ENCODE measurements at regions not wholly inside any gene's neighbourhood (a gene's known extent, or its start where the extent isn't known, plus 50 kb on each side); places are given as distances from the start of the nearest gene placed in this dataset.
"Not testable (repeated sequence)": the region's sequence is repeated elsewhere in the genome, so short reads cannot be mapped to it uniquely, and the experiment has no call there.

GRCh38 chr17:34038786-34039185 is 216.3 kb upstream of the CCL2 start:
- DNase-seq (ENCODE audit: low read depth in 4 of 4, low spot score in 2 of 4), result not testable (repeated sequence)

- not testable (repeated sequence) for DNase-seq (ENCODE audit: low read depth in 4 of 4, low spot score in 2 of 4)
Observed at GRCh38 chr17:34039213-34039612, 215.9 kb upstream of the CCL2 start.

GRCh38 chr17:34039759-34040555 is 215.1 kb upstream of the CCL2 start:
- not testable (repeated sequence) for DNase-seq (ENCODE audit: low read depth in 4 of 4, low spot score in 2 of 4)

- DNase-seq (ENCODE audit: low read depth in 4 of 4, low spot score in 2 of 4), result no peak
Observed at GRCh38 chr17:34045990-34046389, 209.1 kb upstream of the CCL2 start.

GRCh38 chr17:34051046-34051445 is 204.0 kb upstream of the CCL2 start:
- DNase-seq (ENCODE audit: low read depth in 4 of 4, low spot score in 2 of 4), result no peak

- no peak for DNase-seq (ENCODE audit: low read depth in 4 of 4, low spot score in 2 of 4)
Observed at GRCh38 chr17:34054495-34054894, 200.6 kb upstream of the CCL2 start.

GRCh38 chr17:34055606-34056005 is 199.5 kb upstream of the CCL2 start:
- DNase-seq (ENCODE audit: low read depth in 4 of 4, low spot score in 2 of 4), result no peak

GRCh38 chr17:34059423-34060220 is 195.5 kb upstream of the CCL2 start:
- DNase-seq (ENCODE audit: low read depth in 4 of 4, low spot score in 2 of 4), result no peak

GRCh38 chr17:34066528-34066927 is 188.6 kb upstream of the CCL2 start:
- DNase-seq (ENCODE audit: low read depth in 4 of 4, low spot score in 2 of 4), result no peak

- DNase-seq (ENCODE audit: low read depth in 4 of 4, low spot score in 2 of 4), result no peak
Observed at GRCh38 chr17:34067011-34067410, 188.1 kb upstream of the CCL2 start.

- DNase-seq (ENCODE audit: low read depth in 4 of 4, low spot score in 2 of 4), result no peak
Observed at GRCh38 chr17:34068571-34068970, 186.5 kb upstream of the CCL2 start.

- no peak for DNase-seq (ENCODE audit: low read depth in 4 of 4, low spot score in 2 of 4)
Observed at GRCh38 chr17:34070712-34071111, 184.4 kb upstream of the CCL2 start.

GRCh38 chr17:34071886-34072420 is 183.1 kb upstream of the CCL2 start:
- no peak for DNase-seq (ENCODE audit: low read depth in 4 of 4, low spot score in 2 of 4)

- no peak for DNase-seq (ENCODE audit: low read depth in 4 of 4, low spot score in 2 of 4)
Observed at GRCh38 chr17:34075076-34075475, 180.0 kb upstream of the CCL2 start.

GRCh38 chr17:34076743-34077631 is 178.1 kb upstream of the CCL2 start:
- DNase-seq (ENCODE audit: low read depth in 4 of 4, low spot score in 2 of 4), result no peak

GRCh38 chr17:34081269-34081668 is 173.8 kb upstream of the CCL2 start:
- DNase-seq (ENCODE audit: low read depth in 4 of 4, low spot score in 2 of 4), result no peak

GRCh38 chr17:34082404-34082803 is 172.7 kb upstream of the CCL2 start:
- no peak for DNase-seq (ENCODE audit: low read depth in 4 of 4, low spot score in 2 of 4)

GRCh38 chr17:34089042-34089441 is 166.0 kb upstream of the CCL2 start:
- DNase-seq (ENCODE audit: low read depth in 4 of 4, low spot score in 2 of 4), result not testable (repeated sequence)

- DNase-seq (ENCODE audit: low read depth in 4 of 4, low spot score in 2 of 4), result no peak
Observed at GRCh38 chr17:34090593-34090992, 164.5 kb upstream of the CCL2 start.

GRCh38 chr17:34091975-34092374 is 163.1 kb upstream of the CCL2 start:
- DNase-seq (ENCODE audit: low read depth in 4 of 4, low spot score in 2 of 4), result no peak

- no peak for DNase-seq (ENCODE audit: low read depth in 4 of 4, low spot score in 2 of 4)
Observed at GRCh38 chr17:34095106-34095505, 160.0 kb upstream of the CCL2 start.
